Astrocyte (in vitro differentiated cells and primary cell): ENCODE measurements at regions not wholly inside any gene's neighbourhood (a gene's known extent, or its start where the extent isn't known, plus 50 kb on each side); places are given as distances from the start of the nearest gene placed in this dataset.

Source experiments
- EZH2 ChIP-seq: IDR thresholded peaks from 2 replicates; pipeline ENCODE4 v1.6.1; 2012; ENCODE audit warnings: mild to moderate bottlenecking, low read length, inconsistent platforms; ENCODE audit not compliant: insufficient read depth
- TF ChIP-seq, protein P1 (sequence below): IDR thresholded peaks from 2 replicates; pipeline ENCODE4 v1.5.1; 2011; ENCODE audit warnings: low read depth, mild to moderate bottlenecking, inconsistent platforms, low read length, moderate library complexity; ENCODE audit not compliant: insufficient read depth

DNA sequence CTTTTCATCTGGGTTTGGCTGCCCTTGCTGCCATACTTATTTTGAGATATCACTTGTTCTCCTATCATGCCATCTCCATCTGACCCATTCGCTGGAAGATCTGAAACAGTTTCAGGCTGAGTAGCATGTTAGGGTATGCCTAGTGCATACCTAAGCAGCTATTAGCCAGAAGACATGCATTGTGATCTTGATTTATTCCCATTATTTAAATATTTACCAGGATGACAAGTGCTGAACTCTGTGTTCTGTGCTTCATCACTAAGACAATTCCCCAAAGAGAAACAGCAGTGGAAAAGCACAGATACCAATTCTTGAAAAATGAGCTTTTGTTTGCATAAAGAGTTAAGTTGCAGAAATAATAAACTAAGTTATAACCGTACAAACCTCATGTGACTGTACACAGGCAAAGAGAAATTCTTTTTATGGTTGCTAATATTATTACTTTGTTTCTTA, 271.0 kb upstream of the ARSJ start:
- TF ChIP-seq, protein P1, sequence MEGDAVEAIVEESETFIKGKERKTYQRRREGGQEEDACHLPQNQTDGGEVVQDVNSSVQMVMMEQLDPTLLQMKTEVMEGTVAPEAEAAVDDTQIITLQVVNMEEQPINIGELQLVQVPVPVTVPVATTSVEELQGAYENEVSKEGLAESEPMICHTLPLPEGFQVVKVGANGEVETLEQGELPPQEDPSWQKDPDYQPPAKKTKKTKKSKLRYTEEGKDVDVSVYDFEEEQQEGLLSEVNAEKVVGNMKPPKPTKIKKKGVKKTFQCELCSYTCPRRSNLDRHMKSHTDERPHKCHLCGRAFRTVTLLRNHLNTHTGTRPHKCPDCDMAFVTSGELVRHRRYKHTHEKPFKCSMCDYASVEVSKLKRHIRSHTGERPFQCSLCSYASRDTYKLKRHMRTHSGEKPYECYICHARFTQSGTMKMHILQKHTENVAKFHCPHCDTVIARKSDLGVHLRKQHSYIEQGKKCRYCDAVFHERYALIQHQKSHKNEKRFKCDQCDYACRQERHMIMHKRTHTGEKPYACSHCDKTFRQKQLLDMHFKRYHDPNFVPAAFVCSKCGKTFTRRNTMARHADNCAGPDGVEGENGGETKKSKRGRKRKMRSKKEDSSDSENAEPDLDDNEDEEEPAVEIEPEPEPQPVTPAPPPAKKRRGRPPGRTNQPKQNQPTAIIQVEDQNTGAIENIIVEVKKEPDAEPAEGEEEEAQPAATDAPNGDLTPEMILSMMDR = no peak
- no peak for TF ChIP-seq EZH2
